ENCODE measurements at regions not wholly inside any gene's neighbourhood (a gene's known extent, or its start where the extent isn't known, plus 50 kb on each side); places are given as distances from the start of the nearest gene placed in this dataset.

DNA sequence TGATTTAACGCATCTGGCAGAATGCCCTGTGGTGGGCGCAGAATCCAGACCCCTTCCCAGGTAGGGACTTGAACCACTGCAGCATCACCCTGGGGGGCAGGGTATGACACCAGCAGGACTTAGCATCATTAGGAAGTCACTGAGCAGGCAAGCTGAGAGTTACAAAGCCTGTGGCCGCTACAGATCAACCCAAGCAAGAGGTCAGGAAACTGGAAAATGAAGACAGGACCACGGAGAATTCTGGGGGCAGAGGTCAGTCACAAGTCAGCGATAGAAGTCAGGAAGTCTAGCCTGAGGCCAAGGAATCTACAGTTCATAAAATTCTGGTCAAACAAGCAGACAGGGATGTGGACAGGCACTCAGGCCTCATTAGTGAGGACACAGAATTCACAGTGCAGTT, 108.4 kb downstream of the CHIC2 start:
- TF ChIP-seq POLR2A (IDR thresholded peaks at IDR 0.05): no peak
- TF ChIP-seq CTCF (IDR thresholded peaks at IDR 0.05): no peak
